WTC11 (cell line): ENCODE measurements at regions not wholly inside any gene's neighbourhood (a gene's known extent, or its start where the extent isn't known, plus 50 kb on each side); places are given as distances from the start of the nearest gene placed in this dataset.

Experiments used
- ATF1 ChIP-seq: sonication (generic); formaldehyde crosslinking; IDR thresholded peaks from 2 replicates; pipeline ENCODE4 v1.8.1; 2023; ENCODE audit warnings: mild to moderate bottlenecking, moderate library complexity, missing genetic modification reagents
- ATF3 ChIP-seq: sonication (generic); formaldehyde crosslinking; conservative IDR thresholded peaks from 2 replicates; pipeline ENCODE4 v1.8.1; 2022; ENCODE audit warnings: mild to moderate bottlenecking, missing genetic modification reagents
- CBFB ChIP-seq: sonication (generic); formaldehyde crosslinking; IDR thresholded peaks from 2 replicates; pipeline ENCODE4 v1.8.1; 2022; ENCODE audit warnings: mild to moderate bottlenecking, low read depth, missing genetic modification reagents
- E2F1 ChIP-seq: sonication (generic); formaldehyde crosslinking; IDR thresholded peaks from 2 replicates; pipeline ENCODE4 v1.8.0; 2022; ENCODE audit warnings: mild to moderate bottlenecking, missing genetic modification reagents
- ETV6 ChIP-seq: sonication (generic); formaldehyde crosslinking; IDR thresholded peaks from 2 replicates; pipeline ENCODE4 v1.8.1; 2022; ENCODE audit warnings: mild to moderate bottlenecking, missing genetic modification reagents
- KAT7 ChIP-seq: sonication (generic); formaldehyde crosslinking; IDR thresholded peaks from 2 replicates; pipeline ENCODE4 v1.8.1; 2023; ENCODE audit warnings: missing genetic modification reagents, mild to moderate bottlenecking, borderline replicate concordance
- MLX ChIP-seq: sonication (generic); formaldehyde crosslinking; IDR thresholded peaks from 2 replicates; pipeline ENCODE4 v1.8.1; 2023; ENCODE audit warnings: mild to moderate bottlenecking, missing genetic modification reagents, moderate library complexity
- NFE2L1 ChIP-seq: sonication (generic); formaldehyde crosslinking; IDR thresholded peaks from 2 replicates; pipeline ENCODE4 v1.8.1; 2023; ENCODE audit warnings: missing genetic modification reagents
- ZNF263 ChIP-seq: sonication (generic); formaldehyde crosslinking; IDR thresholded peaks from 2 replicates; pipeline ENCODE4 v1.8.1; 2022; ENCODE audit warnings: low read depth, mild to moderate bottlenecking, moderate library complexity, missing genetic modification reagents
- ZNF317 ChIP-seq: sonication (generic); formaldehyde crosslinking; IDR thresholded peaks from 2 replicates; pipeline ENCODE4 v1.8.1; 2023; ENCODE audit warnings: low read depth, mild to moderate bottlenecking, moderate library complexity, missing genetic modification reagents, borderline replicate concordance
- TF ChIP-seq, protein P1 (sequence below): fragments of 200-600 bp; IDR thresholded peaks from 2 replicates; pipeline ENCODE4 v1.8.0; 2022; ENCODE audit warnings: antibody characterized with exemption

DNA sequence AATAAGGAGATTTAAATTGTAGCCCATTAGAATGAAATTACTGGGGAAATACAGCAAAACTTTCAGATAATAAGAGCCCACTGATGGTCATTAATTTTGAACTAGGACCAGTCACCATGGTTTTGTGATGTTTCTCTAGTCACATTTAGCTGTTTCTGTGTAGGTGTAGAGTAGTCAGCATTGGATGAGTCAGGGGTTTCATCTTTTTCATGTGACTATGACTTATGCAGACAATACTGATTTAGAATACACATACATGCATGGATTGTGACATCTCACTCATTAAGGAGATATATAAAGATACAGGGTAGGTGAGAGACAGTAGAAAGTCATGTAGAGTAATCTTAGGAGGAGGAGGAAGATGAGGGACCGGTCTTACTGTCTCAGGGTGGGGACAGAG is 1192.7 kb downstream of the KCNT2 start:
- TF ChIP-seq, protein P1, sequence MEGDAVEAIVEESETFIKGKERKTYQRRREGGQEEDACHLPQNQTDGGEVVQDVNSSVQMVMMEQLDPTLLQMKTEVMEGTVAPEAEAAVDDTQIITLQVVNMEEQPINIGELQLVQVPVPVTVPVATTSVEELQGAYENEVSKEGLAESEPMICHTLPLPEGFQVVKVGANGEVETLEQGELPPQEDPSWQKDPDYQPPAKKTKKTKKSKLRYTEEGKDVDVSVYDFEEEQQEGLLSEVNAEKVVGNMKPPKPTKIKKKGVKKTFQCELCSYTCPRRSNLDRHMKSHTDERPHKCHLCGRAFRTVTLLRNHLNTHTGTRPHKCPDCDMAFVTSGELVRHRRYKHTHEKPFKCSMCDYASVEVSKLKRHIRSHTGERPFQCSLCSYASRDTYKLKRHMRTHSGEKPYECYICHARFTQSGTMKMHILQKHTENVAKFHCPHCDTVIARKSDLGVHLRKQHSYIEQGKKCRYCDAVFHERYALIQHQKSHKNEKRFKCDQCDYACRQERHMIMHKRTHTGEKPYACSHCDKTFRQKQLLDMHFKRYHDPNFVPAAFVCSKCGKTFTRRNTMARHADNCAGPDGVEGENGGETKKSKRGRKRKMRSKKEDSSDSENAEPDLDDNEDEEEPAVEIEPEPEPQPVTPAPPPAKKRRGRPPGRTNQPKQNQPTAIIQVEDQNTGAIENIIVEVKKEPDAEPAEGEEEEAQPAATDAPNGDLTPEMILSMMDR: no peak
- TF ChIP-seq E2F1: no peak
- TF ChIP-seq NFE2L1 (CRISPR knock-in tag): no peak
- TF ChIP-seq ZNF263: no peak
- TF ChIP-seq ZNF317 (CRISPR knock-in tag): no peak
- TF ChIP-seq ATF3 (CRISPR knock-in tag): no peak
- TF ChIP-seq KAT7 (CRISPR knock-in tag): no peak
- no peak for TF ChIP-seq MLX (CRISPR knock-in tag)
- TF ChIP-seq CBFB (CRISPR knock-in tag): no peak
- TF ChIP-seq ATF1 (CRISPR knock-in tag): no peak
- no peak for TF ChIP-seq ETV6 (CRISPR knock-in tag)
